IPS DF 19.7 (cell line): ENCODE measurements at regions not wholly inside any gene's neighbourhood (a gene's known extent, or its start where the extent isn't known, plus 50 kb on each side); places are given as distances from the start of the nearest gene placed in this dataset.
"Not testable (repeated sequence)": the region's sequence is repeated elsewhere in the genome, so short reads cannot be mapped to it uniquely, and the experiment has no call there.

ENCODE experiments used
- DNase-seq: peaks from one replicate; pipeline ENCODE4 v3.0.0-alpha.2; 2013; ENCODE audit warnings: low read depth, low spot score

DNA sequence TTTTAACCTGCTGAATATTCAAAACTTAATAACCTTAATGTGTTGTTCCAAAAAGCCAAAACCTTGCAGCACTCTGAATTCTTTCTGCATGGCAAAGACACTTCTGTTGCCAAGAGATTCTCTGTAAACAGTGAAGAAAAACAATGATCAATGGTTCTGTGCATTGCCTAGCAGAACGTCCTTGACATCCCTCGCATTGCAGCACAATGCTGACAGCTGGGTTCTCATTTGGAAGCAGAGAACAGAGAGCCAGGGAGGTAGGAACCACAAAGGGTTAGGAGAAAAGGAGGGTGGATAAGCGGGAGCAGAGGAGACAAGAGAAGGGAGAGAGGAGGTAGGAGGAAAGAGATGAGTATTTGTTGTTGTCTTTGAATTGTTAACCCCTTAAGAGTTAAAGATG lies 501.1 kb downstream of the NAV3 start:
- DNase-seq, result no peak

DNA sequence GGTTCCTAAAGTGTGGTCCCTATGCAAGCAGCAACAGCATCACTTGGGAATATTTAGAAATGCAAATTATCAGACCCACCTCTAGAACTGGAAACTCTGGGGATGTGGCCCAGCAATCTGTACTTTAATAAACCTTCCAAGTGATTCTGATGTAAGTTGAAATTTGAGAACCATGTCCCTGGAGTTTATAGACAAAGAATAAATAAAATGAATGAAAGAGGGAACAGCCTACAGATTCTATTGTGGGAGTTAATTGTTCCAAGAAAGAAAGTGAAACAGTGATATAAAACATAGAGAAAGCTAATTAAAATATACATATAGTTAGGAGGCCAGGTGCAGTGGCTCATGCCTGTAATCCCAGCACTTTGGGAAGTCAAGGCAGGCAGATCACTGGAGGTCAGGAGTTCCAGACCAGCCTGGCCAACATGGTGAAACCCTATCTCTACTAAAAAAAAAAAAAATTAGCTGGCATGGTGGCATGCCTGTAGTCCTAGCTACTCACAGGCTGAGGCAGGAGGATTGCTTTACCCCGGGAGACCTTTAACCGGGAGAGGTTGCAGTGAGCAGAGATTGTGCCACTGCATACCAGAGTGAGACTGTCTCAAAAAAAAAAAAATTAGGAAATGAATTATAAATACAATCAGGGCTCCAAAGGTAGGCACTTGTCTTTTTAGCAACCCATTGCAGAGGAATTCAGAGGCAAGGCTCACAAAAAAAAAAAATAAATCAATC lies 507.5 kb downstream of the NAV3 start:
- DNase-seq, result no peak

DNA sequence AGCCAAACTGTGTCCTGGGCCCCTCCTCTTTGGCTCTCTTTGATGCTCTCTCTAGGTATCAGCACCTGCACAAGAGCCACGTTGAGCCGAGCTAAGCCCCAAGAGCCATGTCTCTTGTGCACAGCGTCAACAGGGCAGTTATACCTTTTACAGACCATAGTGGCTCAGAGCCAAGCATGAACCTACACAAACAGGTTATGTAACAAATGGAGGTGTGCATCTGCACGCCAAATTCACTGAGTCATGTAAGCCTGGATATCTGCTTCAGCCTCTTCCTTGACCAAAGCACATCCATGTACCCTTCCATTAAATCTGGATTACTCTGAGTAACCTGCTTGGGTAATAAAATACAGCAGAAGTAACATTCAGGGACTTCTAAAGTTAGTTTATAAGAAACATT lies 509.7 kb downstream of the NAV3 start:
- DNase-seq, result no peak

DNA sequence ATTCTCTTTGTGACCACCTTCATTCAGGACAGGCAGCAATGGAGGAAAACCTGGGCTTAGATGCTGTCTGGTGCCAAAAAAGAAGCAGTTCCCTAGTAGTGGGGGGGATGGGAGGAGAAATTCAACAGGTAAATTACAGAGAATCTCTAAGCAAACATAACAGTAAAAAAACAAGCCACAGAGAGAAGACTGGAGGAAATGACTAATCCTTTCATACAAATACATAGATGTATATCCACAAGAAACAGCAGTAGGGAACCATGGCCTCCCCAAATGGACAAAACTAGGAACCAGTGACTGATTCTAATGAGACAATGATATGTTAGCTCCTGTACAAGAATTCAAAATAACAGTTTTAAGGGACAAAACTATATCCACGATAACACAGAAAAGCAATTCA lies 513.0 kb downstream of the NAV3 start:
- no peak for DNase-seq

DNA sequence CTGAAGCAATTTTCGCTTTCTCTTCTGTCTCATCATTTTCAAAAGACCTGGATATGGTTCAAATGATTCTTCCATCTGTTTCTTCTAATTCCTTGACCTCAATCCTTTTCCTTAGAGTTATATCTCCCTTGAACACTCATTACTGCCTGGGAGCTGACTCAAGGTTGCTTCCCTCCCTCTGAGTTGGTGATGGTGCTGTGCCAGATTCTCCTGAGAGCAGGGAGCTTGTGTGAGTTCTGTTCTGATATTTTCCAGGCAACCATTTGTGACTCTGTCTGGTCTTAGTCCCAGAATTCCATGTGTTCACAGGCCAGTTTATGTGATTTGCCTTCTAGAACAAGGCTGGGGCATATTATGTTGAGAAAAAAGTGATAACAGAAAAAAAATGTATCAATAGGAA lies 505.1 kb upstream of the SYT1 start:
- no peak for DNase-seq

DNA sequence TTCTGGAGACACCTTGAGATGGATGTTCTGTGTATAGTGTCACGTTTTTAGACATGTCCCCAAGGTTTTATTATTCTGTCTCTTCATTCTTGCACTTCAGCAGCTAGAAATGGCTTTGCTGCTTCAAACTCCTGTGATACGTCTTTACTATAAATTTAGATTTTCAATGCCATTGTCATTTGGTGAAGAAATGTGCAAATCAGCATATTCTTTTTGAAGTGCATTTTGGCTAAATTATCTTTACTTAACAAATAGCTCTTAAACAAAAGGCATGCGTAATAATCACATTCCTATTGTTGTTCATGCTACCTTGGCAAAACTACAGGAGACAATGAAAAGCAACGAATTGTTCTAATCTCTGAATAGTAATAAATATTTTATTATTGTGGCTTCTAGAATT lies 502.9 kb upstream of the SYT1 start:
- no peak for DNase-seq

DNA sequence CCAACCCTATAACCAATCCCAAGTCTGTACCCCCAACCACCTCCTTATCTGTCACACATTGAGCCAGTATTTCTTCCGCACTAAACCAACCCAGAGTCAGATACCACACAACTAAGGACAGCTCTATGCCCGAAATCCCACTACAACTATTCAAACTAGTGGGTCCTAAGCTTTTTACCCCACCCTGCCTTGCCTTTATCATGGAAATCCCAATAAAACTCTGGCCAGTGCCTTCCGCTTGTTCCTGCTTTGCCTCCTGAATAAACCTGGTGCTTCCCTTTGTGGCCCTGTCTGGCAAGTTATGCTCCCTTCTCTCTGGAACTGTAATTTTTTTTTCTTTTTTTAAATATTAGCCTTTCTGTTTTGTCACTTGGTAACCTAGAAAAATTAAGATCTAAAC lies 493.3 kb upstream of the SYT1 start:
- no peak for DNase-seq

DNA sequence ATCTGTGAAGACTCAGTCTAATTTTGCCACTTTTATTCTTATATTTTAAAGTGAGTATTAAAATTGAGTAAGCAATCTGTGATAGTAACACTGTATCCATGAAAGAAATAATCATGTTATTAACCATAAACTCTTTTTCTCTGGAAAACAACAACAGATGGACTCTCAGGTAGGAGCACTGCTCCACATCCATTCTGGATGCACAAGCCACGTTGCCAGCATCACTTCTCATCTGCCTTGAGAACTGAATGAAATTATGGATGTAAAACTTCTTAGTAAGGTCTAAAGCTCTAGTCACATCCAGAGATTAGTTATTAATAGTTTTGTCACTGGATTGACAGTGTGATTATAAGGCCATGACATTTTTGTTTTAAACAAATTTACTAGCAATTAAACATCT lies 489.1 kb upstream of the SYT1 start:
- no peak for DNase-seq

DNA sequence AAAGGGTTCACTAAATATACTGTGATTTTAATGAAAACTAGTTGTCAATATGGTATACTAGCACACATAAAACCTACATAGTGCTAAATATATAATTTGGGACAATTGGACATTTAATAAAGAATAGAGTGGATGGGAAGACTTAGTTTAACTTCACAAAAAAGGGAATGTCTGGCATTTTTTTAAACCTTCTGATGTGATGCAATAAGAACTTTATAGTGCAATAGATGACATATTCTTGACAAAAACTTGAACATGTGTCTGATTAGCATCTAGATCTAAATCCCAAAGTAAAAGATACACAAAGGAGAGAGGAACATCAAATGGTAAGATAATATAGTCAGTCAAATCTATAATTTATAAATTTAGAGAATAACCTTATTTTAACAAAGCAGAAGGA lies 488.3 kb upstream of the SYT1 start:
- DNase-seq, result no peak

DNA sequence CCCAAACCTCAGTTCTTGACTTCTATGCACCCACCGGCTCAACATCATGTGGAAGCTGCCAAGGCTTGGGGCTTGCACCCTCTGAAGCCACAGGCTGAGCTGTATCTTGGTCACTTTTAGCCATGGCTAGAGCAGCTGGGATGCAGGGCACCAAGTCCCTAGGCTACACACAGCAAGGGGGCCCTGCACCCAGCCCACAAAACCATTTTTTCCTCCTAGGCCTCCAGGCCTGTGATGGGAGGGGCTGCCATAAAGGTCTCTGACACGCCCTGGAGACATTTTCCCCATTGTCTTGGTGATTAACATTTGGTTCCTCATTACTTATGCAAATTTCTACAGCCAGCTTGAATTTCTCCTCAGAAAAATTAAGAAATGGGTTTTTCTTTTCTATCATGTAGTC lies 485.5 kb upstream of the SYT1 start:
- DNase-seq, result not testable (repeated sequence)

DNA sequence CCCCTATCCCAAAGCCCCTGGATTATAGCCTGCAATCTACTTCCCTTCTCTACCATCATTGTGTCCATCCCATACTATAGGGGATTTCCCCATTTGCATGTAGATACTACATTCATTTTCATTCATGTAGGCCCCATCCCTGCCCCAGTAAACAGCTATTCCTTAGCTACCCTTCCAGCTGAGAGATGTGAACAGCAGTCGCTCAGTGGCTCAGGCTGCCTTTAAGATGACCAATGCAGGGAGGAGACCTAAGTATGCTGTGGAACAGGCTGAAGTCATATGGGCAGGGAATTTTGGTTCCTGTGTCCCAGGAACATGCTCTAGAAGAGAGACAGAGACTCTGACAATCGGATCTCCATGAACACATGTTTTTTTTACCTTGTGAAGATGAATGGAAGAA lies 481.2 kb upstream of the SYT1 start:
- no peak for DNase-seq

DNA sequence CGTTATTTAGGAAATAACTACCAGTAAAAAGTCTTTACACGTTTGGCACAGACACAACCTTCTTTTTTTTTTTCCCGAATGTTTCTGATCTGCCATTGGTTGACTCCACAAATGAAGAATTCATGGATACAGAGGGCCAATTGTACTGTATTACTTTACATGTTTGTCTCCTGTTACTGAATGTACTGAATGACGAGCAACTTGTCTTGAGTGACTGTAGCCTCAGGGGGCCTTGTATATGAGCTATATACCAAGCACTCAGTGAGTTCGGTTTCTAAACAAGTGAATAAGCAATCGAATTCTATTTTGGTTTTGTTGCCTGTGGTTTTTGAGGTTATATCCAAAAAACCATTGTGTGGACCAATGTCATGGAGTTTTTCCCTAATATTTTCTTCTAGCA lies 480.0 kb upstream of the SYT1 start:
- no peak for DNase-seq

DNA sequence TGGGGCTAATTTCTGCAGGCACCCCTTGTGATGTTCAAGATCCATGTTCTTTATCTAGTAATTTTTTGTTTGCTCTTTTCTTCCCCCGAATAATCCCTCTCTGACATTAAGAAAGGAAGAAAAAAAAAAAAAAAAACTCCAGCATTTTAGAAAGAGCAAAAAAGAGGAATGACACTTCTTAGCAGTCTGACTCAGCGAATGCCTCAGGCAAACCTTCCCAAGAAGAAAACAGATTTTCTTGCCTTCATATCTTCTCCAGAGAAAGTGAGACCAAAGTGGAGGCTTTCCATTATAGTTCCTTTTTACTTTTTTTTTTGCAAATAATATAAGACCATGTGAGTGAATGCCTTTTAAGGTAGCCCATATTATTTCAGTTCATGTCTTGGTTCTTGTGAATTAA lies 479.0 kb upstream of the SYT1 start:
- no peak for DNase-seq

DNA sequence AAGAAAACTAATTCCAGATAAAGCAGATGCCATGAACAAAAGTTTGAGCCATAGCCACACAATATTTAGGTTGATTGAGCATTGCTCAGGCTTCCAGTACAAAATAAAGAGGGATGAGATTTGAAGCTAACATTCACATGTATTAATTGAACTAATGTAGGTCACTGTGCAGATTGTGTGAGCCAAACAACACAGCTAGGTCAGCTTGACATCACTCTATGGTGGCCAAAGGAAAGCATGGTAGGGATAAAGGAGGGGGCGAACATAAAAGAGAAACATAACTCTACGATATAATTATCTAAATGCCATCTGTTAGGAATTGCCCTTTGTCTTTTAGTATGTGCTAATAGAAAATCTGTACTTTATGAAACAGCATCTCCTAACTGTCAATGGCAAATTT lies 477.7 kb upstream of the SYT1 start:
- no peak for DNase-seq

DNA sequence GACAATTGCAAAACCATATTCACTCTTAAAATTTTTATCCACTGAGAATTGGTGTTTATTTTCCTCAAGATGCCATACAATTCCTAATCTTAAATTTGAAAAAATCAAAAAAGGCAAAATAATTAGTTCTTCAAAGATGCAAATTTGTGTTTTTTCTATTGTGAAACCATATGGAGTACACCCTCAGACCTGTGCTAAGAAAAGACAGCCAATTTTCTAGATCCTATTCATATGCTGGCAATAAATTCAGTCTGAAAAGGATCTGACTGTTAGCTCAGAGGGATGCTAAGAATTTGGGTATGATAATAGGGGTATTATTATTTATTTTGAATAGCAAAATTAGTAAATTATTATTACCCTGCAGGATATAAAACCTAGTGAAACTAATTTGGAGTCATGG lies 476.9 kb upstream of the SYT1 start:
- DNase-seq, result no peak

DNA sequence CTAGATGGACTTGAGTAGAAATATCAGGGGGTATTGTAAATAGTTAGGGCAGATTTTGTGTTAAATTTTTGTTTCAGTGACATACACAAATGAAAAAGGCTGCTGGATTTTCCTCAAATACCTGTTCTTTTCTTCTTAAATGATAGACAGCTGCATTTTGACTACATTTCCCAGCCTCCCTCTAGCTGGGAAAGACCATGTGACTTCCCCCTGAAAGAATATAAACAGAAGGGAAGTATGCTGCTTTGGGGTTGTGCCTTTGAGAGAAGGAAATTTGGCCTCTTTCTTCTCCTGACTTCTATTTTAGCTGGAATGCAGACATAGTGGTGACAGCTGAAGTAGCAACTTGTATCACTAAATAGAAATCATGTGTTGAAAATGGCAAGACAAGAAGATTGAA lies 476.1 kb upstream of the SYT1 start:
- DNase-seq, result no peak

DNA sequence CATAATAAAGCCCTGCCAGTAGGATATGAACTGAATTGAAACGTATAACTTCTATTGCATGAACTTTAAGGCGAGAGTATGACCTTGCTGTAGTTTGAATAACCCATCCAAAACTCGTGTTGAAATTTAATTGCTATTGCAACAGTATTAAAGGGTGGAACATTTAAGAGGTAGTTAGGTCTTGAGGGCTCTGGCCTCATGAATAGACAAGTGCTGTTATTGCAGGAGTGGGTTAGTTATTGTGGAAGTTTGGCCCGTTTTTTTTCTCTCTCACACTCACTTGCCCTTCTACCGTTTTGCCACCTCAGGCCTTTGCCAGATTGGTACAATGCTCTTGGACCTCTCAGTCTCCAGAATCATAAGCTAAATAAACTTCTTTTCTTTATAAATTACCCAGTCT lies 473.7 kb upstream of the SYT1 start:
- no peak for DNase-seq

DNA sequence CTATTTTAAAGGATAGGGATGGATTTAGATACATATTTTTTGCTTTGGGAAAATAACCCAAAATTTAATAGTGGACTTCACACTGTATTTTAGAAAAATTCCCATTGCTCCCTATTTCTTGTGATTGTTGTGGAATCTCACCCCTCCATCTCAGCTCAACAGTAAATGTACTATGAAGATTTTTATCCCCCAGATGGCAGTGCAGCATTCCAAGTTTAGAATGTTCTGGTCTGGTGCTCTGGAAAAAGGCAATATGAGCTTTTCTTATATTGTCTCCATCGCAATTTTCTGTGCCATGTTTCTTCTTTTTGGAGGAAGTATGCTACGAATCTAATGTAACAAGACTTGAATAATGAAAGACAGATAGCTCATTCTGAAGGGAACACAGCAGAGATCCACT lies 471.7 kb upstream of the SYT1 start:
- no peak for DNase-seq

DNA sequence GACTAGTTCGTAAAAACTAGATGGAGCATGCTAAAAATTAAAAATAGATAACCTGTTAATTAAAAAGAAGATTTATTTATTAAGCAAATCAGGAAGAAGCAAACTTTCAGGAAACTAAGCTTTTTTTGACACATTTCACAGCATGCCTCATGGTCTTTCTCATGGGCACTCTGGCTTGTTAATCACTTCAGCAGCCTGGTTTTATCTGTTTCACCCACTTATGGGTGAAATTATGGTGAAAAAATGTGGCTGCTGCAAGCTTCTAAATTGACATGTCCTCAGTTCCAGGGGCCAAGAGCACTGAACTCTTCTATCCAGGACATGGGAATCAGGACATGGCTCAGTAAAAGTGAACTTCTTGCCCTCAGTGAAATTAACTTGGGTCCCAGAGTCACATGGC lies 468.6 kb upstream of the SYT1 start:
- no peak for DNase-seq

DNA sequence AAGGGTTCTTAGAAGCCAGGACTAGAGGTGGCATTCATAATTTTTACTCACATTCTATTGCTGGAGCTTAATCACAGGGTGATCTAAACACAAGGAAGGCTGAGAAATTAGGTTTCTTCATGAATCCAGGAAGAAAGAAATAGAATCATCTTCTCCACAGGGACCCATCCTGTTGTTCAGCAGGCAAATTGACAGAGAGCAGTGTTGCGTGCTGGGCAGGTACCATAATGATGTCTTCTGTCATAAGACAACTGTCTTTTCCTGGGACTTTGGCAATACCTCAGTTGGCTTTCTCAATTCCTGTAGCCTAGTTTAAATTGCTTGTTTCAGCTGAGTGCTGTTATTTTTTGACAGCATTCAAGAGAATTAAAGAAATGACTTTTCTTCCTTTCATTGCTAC lies 468.0 kb upstream of the SYT1 start:
- DNase-seq, result no peak

DNA sequence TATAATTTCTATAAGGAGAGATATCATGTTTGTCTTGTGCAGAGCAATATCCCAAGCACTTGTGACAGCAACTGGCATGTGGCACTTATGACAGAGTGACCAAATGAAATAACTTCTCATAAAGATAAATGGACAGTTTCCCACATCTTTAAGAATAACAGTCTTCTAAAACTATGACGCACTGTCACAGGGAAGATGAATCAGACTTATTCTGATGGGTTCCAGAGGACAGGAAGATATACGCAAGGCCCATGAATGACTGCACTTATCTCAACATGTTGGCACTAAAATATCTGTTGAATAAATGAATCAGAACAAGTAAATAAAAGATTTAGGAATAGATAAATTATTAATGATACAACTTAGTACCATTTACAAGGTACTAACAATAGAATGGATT lies 465.8 kb upstream of the SYT1 start:
- DNase-seq, result no peak

DNA sequence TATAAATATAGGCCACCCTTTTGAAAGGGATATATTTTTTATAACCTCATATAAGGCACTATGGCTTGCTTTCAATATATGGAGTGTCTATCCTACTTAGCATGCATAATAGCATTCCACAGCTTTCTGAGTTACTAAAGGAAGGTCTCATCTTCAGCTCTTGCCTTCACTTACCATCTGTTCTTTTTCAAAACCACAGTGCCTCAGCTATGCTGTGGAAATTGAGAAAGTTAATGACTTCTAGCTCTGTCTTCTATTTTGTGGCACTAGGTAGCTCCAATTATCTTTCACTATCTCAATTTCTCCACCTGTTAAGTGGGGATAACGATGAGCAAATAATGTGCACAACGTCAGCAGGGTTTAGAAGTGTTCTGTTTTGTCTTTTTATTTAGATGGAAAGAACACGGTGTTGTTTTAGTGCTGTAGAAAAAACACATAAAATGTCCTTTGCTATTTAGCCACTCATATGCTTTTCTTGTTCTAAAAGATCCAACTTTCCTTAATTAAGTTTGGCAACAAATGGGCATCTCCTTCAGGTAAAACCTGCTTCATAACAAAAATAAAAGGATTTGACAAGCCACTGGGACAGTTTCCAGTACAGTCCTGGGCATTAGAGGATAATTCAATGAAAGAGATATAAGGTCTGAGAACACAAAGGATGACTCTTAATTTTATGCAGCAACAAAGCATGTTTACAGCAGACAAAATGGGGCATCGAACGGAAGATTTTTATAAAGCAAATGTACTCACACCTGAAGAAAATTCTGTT lies 462.0 kb upstream of the SYT1 start:
- no peak for DNase-seq

DNA sequence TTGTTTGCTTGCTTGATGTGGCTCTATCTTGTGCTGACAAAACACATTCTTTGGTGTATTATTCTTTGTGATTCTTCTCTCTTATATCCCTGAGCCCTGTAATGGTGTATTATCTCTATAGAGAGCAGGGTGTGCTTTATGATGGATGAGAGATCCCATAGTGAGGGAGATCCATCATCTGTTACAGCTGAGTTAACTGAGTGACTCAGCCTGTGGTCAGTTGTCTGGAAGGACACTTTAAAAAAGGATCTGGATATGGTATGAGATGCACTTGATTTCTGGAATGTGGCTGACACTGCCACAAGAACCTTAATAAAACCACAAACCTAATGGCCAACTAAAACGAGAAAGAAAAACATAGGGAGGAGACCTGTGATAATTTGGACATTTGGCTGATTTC lies 461.4 kb upstream of the SYT1 start:
- DNase-seq, result no peak

DNA sequence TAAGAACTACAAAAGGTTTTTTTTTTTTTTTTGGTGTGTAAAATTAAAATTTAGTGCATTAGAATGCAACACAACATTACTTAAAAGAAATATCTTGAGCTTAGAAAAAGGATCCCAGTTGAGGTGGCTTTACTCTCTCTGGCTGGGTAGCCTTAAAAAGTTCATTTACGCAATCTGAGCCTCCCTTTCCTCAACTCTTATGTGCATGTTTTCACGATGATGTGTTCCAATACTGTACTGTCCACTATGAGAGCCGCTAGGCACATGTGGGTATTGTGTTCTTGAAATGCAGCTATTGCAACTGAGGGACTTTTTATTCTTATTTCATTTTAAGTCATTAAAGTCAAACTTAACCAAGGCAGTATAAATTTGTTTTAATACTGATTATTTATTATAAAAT lies 460.9 kb upstream of the SYT1 start:
- DNase-seq, result no peak
